Loucy (cell line): ENCODE measurements at regions not wholly inside any gene's neighbourhood (a gene's known extent, or its start where the extent isn't known, plus 50 kb on each side); places are given as distances from the start of the nearest gene placed in this dataset.

ENCODE experiments used
- H2AFZ ChIP-seq: fragments of 200-600 bp; sonication (generic); 2 replicates; pipeline ENCODE4 v1.6.0; 2016; ENCODE audit warnings: antibody characterized with exemption, mild to moderate bottlenecking, low read length, moderate library complexity
- H3F3A ChIP-seq: fragments of 200-600 bp; 2 replicates; pipeline ENCODE4 v1.6.0; 2016; ENCODE audit warnings: antibody characterized with exemption, low read depth, mild to moderate bottlenecking
- H3K27me3 ChIP-seq: fragments of 200-600 bp; sonication (generic); 2 replicates; pipeline ENCODE4 v1.6.1; 2014; ENCODE audit warnings: low read length, mild to moderate bottlenecking; ENCODE audit not compliant: insufficient read depth, poor library complexity, severe bottlenecking
- H3K36me3 ChIP-seq: fragments of 200-600 bp; sonication (generic); 2 replicates; pipeline ENCODE4 v1.6.1; 2016; ENCODE audit warnings: low read length; ENCODE audit not compliant: insufficient read depth
- H3K4me1 ChIP-seq: fragments of 200-600 bp; sonication (generic); 2 replicates; pipeline ENCODE4 v1.5.1; 2014; ENCODE audit warnings: low read length, mild to moderate bottlenecking; ENCODE audit not compliant: insufficient read depth, poor library complexity, severe bottlenecking
- H3K4me2 ChIP-seq: fragments of 200-600 bp; sonication (generic); 2 replicates; pipeline ENCODE4 v1.6.0; 2014; ENCODE audit warnings: antibody characterized with exemption, low read length, low read depth, mild to moderate bottlenecking; ENCODE audit not compliant: poor library complexity, severe bottlenecking
- H3K4me3 ChIP-seq: fragments of 200-600 bp; sonication (generic); 2 replicates; pipeline ENCODE4 v1.5.1; 2014; ENCODE audit warnings: low read length, mild to moderate bottlenecking, mixed read lengths; ENCODE audit not compliant: poor library complexity, severe bottlenecking
- H3K79me2 ChIP-seq: fragments of 200-600 bp; sonication (generic); 2 replicates; pipeline ENCODE4 v1.6.1; 2014; ENCODE audit warnings: low read length; ENCODE audit not compliant: insufficient read depth
- H3K9ac ChIP-seq: fragments of 200-600 bp; sonication (generic); 2 replicates; pipeline ENCODE4 v1.6.0; 2014; ENCODE audit warnings: mild to moderate bottlenecking, low read depth, low read length, moderate library complexity; ENCODE audit not compliant: poor library complexity, severe bottlenecking
- H3K9me2 ChIP-seq: fragments of 200-600 bp; sonication (generic); replicated peaks from 2 replicates; pipeline ENCODE4 v1.6.1; 2016; ENCODE audit warnings: low read depth, low read length, mixed read lengths
- H3K9me3 ChIP-seq: fragments of 200-600 bp; sonication (generic); 2 replicates; pipeline ENCODE4 v1.6.1; 2014; ENCODE audit warnings: mild to moderate bottlenecking, antibody characterized with exemption, low read length, low read depth; ENCODE audit not compliant: insufficient read depth
- H4K20me1 ChIP-seq: fragments of 200-600 bp; sonication (generic); 2 replicates; pipeline ENCODE4 v1.6.0; 2014; ENCODE audit warnings: antibody characterized with exemption, low read length, mild to moderate bottlenecking; ENCODE audit not compliant: insufficient read depth, poor library complexity, severe bottlenecking
- EZH2phosphoT487 ChIP-seq: fragments of 200-600 bp; IDR thresholded peaks from 2 replicates; pipeline ENCODE4 v1.6.1; 2018; ENCODE audit warnings: antibody characterized with exemption, mild to moderate bottlenecking, moderate library complexity, borderline replicate concordance
- TF ChIP-seq, protein P1 (sequence below): fragments of 200-600 bp; sonication (generic); conservative IDR thresholded peaks from 2 replicates; pipeline ENCODE4 v1.5.1; 2014; ENCODE audit warnings: mild to moderate bottlenecking, antibody characterized with exemption, low read length

DNA sequence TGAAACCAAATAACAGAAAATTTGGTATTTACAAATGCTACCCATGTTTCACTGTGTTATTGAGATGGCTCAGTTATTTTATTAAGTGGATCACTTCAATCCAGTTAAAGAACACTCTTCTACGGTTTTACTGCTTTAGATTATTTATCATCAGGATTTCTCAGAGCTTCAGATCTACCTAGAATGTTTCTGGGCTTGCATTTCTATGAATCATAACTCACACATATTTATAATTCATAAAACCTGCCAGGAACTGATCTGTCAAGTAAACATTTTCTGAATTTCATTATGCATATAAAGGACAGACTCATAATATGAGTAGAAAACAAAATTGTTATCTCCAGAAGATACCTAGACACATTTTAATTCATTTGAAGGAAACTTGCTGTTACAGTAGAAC lies 1172.3 kb upstream of the LRRTM3 start:
- H3K9me2 ChIP-seq = no peaks in the 10 kb centered on the region
- H3K4me2 ChIP-seq = no peak overlapping the region
- TF ChIP-seq EZH2phosphoT487 = no peak
- TF ChIP-seq, protein P1, sequence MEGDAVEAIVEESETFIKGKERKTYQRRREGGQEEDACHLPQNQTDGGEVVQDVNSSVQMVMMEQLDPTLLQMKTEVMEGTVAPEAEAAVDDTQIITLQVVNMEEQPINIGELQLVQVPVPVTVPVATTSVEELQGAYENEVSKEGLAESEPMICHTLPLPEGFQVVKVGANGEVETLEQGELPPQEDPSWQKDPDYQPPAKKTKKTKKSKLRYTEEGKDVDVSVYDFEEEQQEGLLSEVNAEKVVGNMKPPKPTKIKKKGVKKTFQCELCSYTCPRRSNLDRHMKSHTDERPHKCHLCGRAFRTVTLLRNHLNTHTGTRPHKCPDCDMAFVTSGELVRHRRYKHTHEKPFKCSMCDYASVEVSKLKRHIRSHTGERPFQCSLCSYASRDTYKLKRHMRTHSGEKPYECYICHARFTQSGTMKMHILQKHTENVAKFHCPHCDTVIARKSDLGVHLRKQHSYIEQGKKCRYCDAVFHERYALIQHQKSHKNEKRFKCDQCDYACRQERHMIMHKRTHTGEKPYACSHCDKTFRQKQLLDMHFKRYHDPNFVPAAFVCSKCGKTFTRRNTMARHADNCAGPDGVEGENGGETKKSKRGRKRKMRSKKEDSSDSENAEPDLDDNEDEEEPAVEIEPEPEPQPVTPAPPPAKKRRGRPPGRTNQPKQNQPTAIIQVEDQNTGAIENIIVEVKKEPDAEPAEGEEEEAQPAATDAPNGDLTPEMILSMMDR = no peak
- H3K9me3 ChIP-seq = no peaks in the 10 kb centered on the region
- H4K20me1 ChIP-seq = no peaks in the 10 kb centered on the region
- no peaks in the 10 kb centered on the region for H3K27me3 ChIP-seq
- H3K79me2 ChIP-seq = no peaks in the 10 kb centered on the region
- H3K4me3 ChIP-seq = no peak overlapping the region
- no peaks in the 10 kb centered on the region for H3F3A ChIP-seq
- H3K36me3 ChIP-seq = no peaks in the 10 kb centered on the region
- no peaks in the 10 kb centered on the region for H3K4me1 ChIP-seq
- no peak overlapping the region for H3K9ac ChIP-seq
- no peak overlapping the region for H2AFZ ChIP-seq

DNA sequence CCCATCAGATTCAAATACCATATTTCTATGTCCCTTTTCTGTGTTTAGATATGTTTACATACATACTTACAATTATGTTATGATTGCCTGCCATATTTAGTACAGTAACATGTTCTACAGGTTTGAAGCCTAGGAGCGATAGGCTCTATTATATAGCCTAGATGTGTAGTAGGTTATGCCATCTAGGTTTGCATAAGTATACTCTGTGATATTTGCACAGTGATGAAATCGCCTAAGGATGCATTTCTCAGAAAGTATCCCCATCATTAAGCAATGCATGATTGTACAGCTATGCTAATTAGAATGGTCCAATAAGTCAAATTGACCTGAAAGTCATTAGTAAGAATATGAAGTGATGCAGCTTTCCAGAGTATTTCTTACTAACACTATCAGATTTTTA lies 1171.7 kb upstream of the LRRTM3 start:
- H3K4me3 ChIP-seq = no peak overlapping the region
- no peak overlapping the region for H3K9ac ChIP-seq
- no peaks in the 10 kb centered on the region for H3K79me2 ChIP-seq
- H4K20me1 ChIP-seq = no peaks in the 10 kb centered on the region
- no peak overlapping the region for H2AFZ ChIP-seq
- H3K4me2 ChIP-seq = no peak overlapping the region
- no peaks in the 10 kb centered on the region for H3K4me1 ChIP-seq
- TF ChIP-seq EZH2phosphoT487 = no peak
- TF ChIP-seq, protein P1 = no peak
- no peaks in the 10 kb centered on the region for H3K36me3 ChIP-seq
- no peaks in the 10 kb centered on the region for H3K27me3 ChIP-seq
- no peaks in the 10 kb centered on the region for H3K9me2 ChIP-seq
- H3F3A ChIP-seq = no peaks in the 10 kb centered on the region
- no peaks in the 10 kb centered on the region for H3K9me3 ChIP-seq

DNA sequence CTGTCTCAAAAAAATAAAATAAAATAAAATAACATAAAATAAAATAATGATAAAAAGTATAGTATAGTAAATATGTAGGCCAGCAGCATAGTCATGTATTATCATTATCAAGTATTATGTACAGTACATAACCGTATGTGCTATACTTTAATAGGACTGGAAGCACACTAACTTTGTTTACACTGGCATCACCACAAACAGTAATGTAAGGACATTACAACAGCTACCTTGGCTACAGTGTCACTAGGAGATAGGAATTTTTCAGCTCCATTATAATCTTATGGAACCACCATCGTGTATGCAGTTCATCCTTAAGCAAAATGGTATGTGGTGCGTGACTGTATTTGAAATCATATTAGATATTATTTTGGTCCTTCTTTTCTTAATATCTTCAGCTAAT lies 1163.5 kb upstream of the LRRTM3 start:
- H3K9ac ChIP-seq = no peak overlapping the region
- H3K36me3 ChIP-seq = no peaks in the 10 kb centered on the region
- no peaks in the 10 kb centered on the region for H3K9me3 ChIP-seq
- H2AFZ ChIP-seq = no peak overlapping the region
- H3K27me3 ChIP-seq = no peaks in the 10 kb centered on the region
- no peaks in the 10 kb centered on the region for H4K20me1 ChIP-seq
- no peak overlapping the region for H3K4me3 ChIP-seq
- no peaks in the 10 kb centered on the region for H3K4me1 ChIP-seq
- no peaks in the 10 kb centered on the region for H3K9me2 ChIP-seq
- H3F3A ChIP-seq = no peaks in the 10 kb centered on the region
- H3K79me2 ChIP-seq = no peaks in the 10 kb centered on the region
- TF ChIP-seq, protein P1 = no peak
- TF ChIP-seq EZH2phosphoT487 = no peak
- no peak overlapping the region for H3K4me2 ChIP-seq
